ENCODE measurements at regions not wholly inside any gene's neighbourhood (a gene's known extent, or its start where the extent isn't known, plus 50 kb on each side); places are given as distances from the start of the nearest gene placed in this dataset.
A peak's percentile ranks its signal among the peaks of the same experiment; 100 is the strongest.

DNA sequence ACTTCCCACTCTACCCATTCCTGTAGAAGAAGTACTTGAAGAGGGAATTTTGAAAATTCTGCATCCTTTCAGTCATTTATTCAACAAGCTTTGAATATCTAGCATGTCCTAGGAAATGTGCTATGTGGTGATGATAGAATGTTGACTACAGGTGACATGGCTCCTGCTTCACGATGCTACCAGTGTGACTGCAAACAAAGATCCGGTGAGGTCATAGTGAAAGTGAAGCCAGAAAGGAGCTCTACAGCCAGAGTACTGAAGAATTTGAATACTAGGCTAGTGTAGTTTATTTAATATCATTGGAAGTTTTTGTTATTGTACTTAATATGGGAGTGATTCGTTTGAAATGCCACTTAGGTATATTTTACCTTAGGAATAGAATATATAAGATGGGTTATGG, 348.1 kb downstream of the TFEC start:
- peak; percentile 27 to 29 for DNase-seq
- 15 to 54% (median 27%) methylated on average over 3 of the region's 3 CpGs for WGBS, 3 donors

GRCh38 chr7:115680921-115681320, 349.6 kb downstream of the TFEC start:
- H3K4me1 ChIP-seq (ENCODE audit: control insufficient read depth in 3 of 3, insufficient read depth in 2 of 3, low read depth in 1 of 3, low read length in 2 of 3): peaks cover 0 to 4% (median 0%) of the 10 kb centered on the region in 3 donors
- WGBS, 3 donors: 92 to 97% (median 94%) methylated on average over 3 of the region's 3 CpGs
- no peak for FAIRE-seq

More for the DNA sequence above, 348.1 kb downstream of the TFEC start:
- H3K4me1 ChIP-seq (ENCODE audit: control insufficient read depth in 3 of 3, insufficient read depth in 2 of 3, low read depth in 1 of 3, low read length in 2 of 3): peaks cover 0 to 4% (median 0%) of the 10 kb centered on the region in 3 donors
- H3K4me3 ChIP-seq (ENCODE audit: low read depth in 1 of 3, low read length in 3 of 3): no peak overlapping the region
- no peaks in the 10 kb centered on the region for H3K9me3 ChIP-seq (ENCODE audit: control insufficient read depth in 2 of 2, insufficient read depth in 1 of 2, low read depth in 1 of 2, low read length in 1 of 2)
- FAIRE-seq: no peak
- no peak overlapping the region for H3K27ac ChIP-seq (ENCODE audit: low read depth in 1 of 3, low read length in 2 of 3)
- no peaks in the 10 kb centered on the region for H3K36me3 ChIP-seq (ENCODE audit: control insufficient read depth in 3 of 3, insufficient read depth in 2 of 3, low read depth in 1 of 3, low read length in 3 of 3)
- H3K27me3 ChIP-seq (ENCODE audit: control insufficient read depth in 3 of 3, insufficient read depth in 3 of 3, low read length in 3 of 3): no peaks in the 10 kb centered on the region

GRCh38 chr7:115679976-115680375, 350.6 kb downstream of the TFEC start:
- no peaks in the 10 kb centered on the region for H3K27me3 ChIP-seq (ENCODE audit: control insufficient read depth in 3 of 3, insufficient read depth in 3 of 3, low read length in 3 of 3)
- H3K9me3 ChIP-seq (ENCODE audit: control insufficient read depth in 2 of 2, insufficient read depth in 1 of 2, low read depth in 1 of 2, low read length in 1 of 2): no peaks in the 10 kb centered on the region
- H3K4me1 ChIP-seq (ENCODE audit: control insufficient read depth in 3 of 3, insufficient read depth in 2 of 3, low read depth in 1 of 3, low read length in 2 of 3): peaks cover 0 to 4% (median 0%) of the 10 kb centered on the region in 3 donors
- no peak overlapping the region for H3K27ac ChIP-seq (ENCODE audit: low read depth in 1 of 3, low read length in 2 of 3)
- DNase-seq (peak; percentile 32 to 57), FAIRE-seq (no peak)
- WGBS, 3 donors: 17 to 29% (median 26%) methylated on average over 2 of the region's 2 CpGs
- H3K36me3 ChIP-seq (ENCODE audit: control insufficient read depth in 3 of 3, insufficient read depth in 2 of 3, low read depth in 1 of 3, low read length in 3 of 3): no peaks in the 10 kb centered on the region
- no peak overlapping the region for H3K4me3 ChIP-seq (ENCODE audit: low read depth in 1 of 3, low read length in 3 of 3)

More at GRCh38 chr7:115680921-115681320, 349.6 kb downstream of the TFEC start:
- Histone ChIP-seq H3K27me3 (ENCODE audit: control insufficient read depth in 3 of 3, insufficient read depth in 3 of 3, low read length in 3 of 3) (no peaks in the 10 kb centered on the region), H3K27ac (ENCODE audit: low read depth in 1 of 3, low read length in 2 of 3) (no peak overlapping the region), H3K36me3 (ENCODE audit: control insufficient read depth in 3 of 3, insufficient read depth in 2 of 3, low read depth in 1 of 3, low read length in 3 of 3) (no peaks in the 10 kb centered on the region), H3K4me3 (ENCODE audit: low read depth in 1 of 3, low read length in 3 of 3) (no peak overlapping the region), H3K9me3 (ENCODE audit: control insufficient read depth in 2 of 2, insufficient read depth in 1 of 2, low read depth in 1 of 2, low read length in 1 of 2) (no peaks in the 10 kb centered on the region)
- DNase-seq: no peak

GRCh38 chr7:115679423-115679822, 351.1 kb downstream of the TFEC start:
- peaks cover 0 to 4% (median 0%) of the 10 kb centered on the region in 3 donors for H3K4me1 ChIP-seq (ENCODE audit: control insufficient read depth in 3 of 3, insufficient read depth in 2 of 3, low read depth in 1 of 3, low read length in 2 of 3)
- 82 to 89% (median 85%) methylated on average over 4 of the region's 4 CpGs for WGBS, 3 donors
- no peak for FAIRE-seq
- H3K27me3 ChIP-seq (ENCODE audit: control insufficient read depth in 3 of 3, insufficient read depth in 3 of 3, low read length in 3 of 3): no peaks in the 10 kb centered on the region
- no peak overlapping the region for H3K4me3 ChIP-seq (ENCODE audit: low read depth in 1 of 3, low read length in 3 of 3)
- no peaks in the 10 kb centered on the region for H3K36me3 ChIP-seq (ENCODE audit: control insufficient read depth in 3 of 3, insufficient read depth in 2 of 3, low read depth in 1 of 3, low read length in 3 of 3)
- no peaks in the 10 kb centered on the region for H3K9me3 ChIP-seq (ENCODE audit: control insufficient read depth in 2 of 2, insufficient read depth in 1 of 2, low read depth in 1 of 2, low read length in 1 of 2)
- no peak for DNase-seq
- no peak overlapping the region for H3K27ac ChIP-seq (ENCODE audit: low read depth in 1 of 3, low read length in 2 of 3)

DNA sequence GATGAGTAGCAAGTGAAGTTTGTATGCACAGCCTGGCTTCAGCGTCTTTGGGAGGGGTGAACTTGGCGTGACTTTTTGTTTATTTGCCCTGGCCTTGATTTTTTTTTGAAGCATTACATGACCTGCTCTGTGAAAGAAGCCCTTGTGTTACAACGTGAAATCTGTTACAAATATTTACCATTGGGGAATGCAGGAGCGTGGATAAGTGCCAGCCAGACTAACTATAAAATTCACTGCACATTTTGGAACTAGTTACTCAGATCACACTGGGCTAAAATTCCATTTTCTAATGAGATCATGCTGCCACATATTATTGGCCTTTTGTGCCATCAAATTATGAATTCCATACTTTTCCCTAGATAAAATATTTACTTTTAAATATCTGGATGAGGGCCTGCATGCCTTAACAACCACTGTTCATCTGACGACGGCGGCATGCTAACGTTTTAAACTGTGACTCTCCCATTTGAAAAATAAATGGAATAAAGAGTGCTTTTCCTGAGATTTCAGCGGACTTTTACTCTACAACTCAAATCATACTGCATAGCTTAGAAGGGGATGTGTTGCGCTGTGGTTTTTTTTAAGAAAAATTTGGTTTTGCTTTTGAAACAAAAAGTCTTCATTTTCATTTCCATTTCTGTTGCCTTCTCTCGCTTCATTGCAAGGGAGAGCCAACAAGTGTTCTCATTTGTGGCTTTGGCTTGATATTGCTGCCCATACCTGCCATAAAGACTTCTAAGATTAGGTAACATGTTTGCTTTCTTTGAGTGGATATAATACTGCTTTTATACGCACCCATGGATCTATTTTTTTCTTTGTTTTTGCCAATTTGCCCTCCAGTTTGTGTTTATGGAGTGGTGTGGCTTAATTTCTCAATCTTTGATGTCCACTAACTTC, 352.2 kb downstream of the TFEC start:
- no peaks in the 10 kb centered on the region for H3K9me3 ChIP-seq (ENCODE audit: control insufficient read depth in 2 of 2, insufficient read depth in 1 of 2, low read depth in 1 of 2, low read length in 1 of 2)
- H3K4me1 ChIP-seq (ENCODE audit: control insufficient read depth in 3 of 3, insufficient read depth in 2 of 3, low read depth in 1 of 3, low read length in 2 of 3): peaks cover 0 to 4% (median 0%) of the 10 kb centered on the region in 3 donors
- WGBS, 3 donors: 37 to 52% (median 44%) methylated on average over 12 of the region's 12 CpGs
- FAIRE-seq: no peak
- no peaks in the 10 kb centered on the region for H3K36me3 ChIP-seq (ENCODE audit: control insufficient read depth in 3 of 3, insufficient read depth in 2 of 3, low read depth in 1 of 3, low read length in 3 of 3)
- peak; percentile 13 to 23 for DNase-seq
- H3K27ac ChIP-seq (ENCODE audit: low read depth in 1 of 3, low read length in 2 of 3): no peak overlapping the region
- no peaks in the 10 kb centered on the region for H3K27me3 ChIP-seq (ENCODE audit: control insufficient read depth in 3 of 3, insufficient read depth in 3 of 3, low read length in 3 of 3)
- H3K4me3 ChIP-seq (ENCODE audit: low read depth in 1 of 3, low read length in 3 of 3): no peak overlapping the region

DNA sequence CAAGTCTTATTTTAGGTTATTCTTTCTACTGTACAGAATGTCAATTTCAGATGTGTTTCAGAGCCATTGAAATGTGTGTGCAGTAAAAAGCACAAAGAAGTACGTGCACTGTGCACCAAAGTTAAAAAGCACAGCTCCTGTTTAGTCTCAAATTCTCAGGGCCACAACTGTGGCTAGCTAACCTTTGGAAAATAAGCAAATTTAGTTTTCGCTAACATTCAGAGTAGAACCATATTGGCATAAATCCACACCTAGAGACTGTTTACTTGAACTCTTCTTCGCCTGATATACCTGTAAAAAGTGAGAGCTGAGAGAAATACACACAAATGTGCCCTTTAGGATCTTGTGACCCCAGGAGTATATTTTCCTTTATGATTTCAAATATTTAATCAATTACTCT, 353.9 kb downstream of the TFEC start:
- no peak for DNase-seq
- Histone ChIP-seq H3K4me3 (ENCODE audit: low read depth in 1 of 3, low read length in 3 of 3) (no peak overlapping the region), H3K27me3 (ENCODE audit: control insufficient read depth in 3 of 3, insufficient read depth in 3 of 3, low read length in 3 of 3) (no peaks in the 10 kb centered on the region), H3K4me1 (ENCODE audit: control insufficient read depth in 3 of 3, insufficient read depth in 2 of 3, low read depth in 1 of 3, low read length in 2 of 3) (peaks cover 0 to 2% (median 0%) of the 10 kb centered on the region in 3 donors), H3K36me3 (ENCODE audit: control insufficient read depth in 3 of 3, insufficient read depth in 2 of 3, low read depth in 1 of 3, low read length in 3 of 3) (no peaks in the 10 kb centered on the region), H3K9me3 (ENCODE audit: control insufficient read depth in 2 of 2, insufficient read depth in 1 of 2, low read depth in 1 of 2, low read length in 1 of 2) (no peaks in the 10 kb centered on the region), H3K27ac (ENCODE audit: low read depth in 1 of 3, low read length in 2 of 3) (no peak overlapping the region)
- no peak for FAIRE-seq
- 80 to 96% (median 92%) methylated on average over 3 of the region's 3 CpGs for WGBS, 3 donors

DNA sequence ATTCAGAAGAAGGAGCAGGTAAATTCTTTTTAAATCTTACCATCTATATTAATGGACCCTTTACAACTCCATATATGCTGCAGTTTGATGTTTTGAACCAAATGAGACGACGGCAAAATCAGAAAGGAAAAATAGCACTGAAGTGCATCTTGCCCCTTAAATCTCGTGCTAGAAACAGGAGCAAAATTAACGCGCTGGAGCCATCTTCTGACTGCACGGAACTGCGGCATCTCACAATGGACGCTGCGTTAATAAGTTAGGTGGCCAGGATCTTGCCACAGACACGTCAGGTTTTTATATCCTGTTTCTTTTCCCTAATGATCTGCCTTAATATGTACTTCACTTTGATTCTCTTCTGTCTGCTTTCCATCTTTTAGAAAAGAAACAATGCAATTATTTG, 354.5 kb downstream of the TFEC start:
- Histone ChIP-seq H3K9me3 (ENCODE audit: control insufficient read depth in 2 of 2, insufficient read depth in 1 of 2, low read depth in 1 of 2, low read length in 1 of 2) (no peaks in the 10 kb centered on the region), H3K4me3 (ENCODE audit: low read depth in 1 of 3, low read length in 3 of 3) (no peak overlapping the region), H3K36me3 (ENCODE audit: control insufficient read depth in 3 of 3, insufficient read depth in 2 of 3, low read depth in 1 of 3, low read length in 3 of 3) (no peaks in the 10 kb centered on the region), H3K4me1 (ENCODE audit: control insufficient read depth in 3 of 3, insufficient read depth in 2 of 3, low read depth in 1 of 3, low read length in 2 of 3) (peaks cover 0 to 2% (median 0%) of the 10 kb centered on the region in 3 donors), H3K27me3 (ENCODE audit: control insufficient read depth in 3 of 3, insufficient read depth in 3 of 3, low read length in 3 of 3) (no peaks in the 10 kb centered on the region), H3K27ac (ENCODE audit: low read depth in 1 of 3, low read length in 2 of 3) (no peak overlapping the region)
- 60 to 71% (median 68%) methylated on average over 10 of the region's 10 CpGs for WGBS, 3 donors
- no peak for FAIRE-seq
- peak in 1 of 2 donors; percentile 21 for DNase-seq

GRCh38 chr7:115674467-115675024, 356.0 kb downstream of the TFEC start:
- H3K27ac ChIP-seq (ENCODE audit: low read depth in 1 of 3, low read length in 2 of 3): no peak overlapping the region
- WGBS, 3 donors: 79 to 85% (median 84%) methylated on average over 3 of the region's 3 CpGs
- no peaks in the 10 kb centered on the region for H3K27me3 ChIP-seq (ENCODE audit: control insufficient read depth in 3 of 3, insufficient read depth in 3 of 3, low read length in 3 of 3)
- peaks cover 0 to 2% (median 0%) of the 10 kb centered on the region in 3 donors for H3K4me1 ChIP-seq (ENCODE audit: control insufficient read depth in 3 of 3, insufficient read depth in 2 of 3, low read depth in 1 of 3, low read length in 2 of 3)
- no peaks in the 10 kb centered on the region for H3K36me3 ChIP-seq (ENCODE audit: control insufficient read depth in 3 of 3, insufficient read depth in 2 of 3, low read depth in 1 of 3, low read length in 3 of 3)
- H3K4me3 ChIP-seq (ENCODE audit: low read depth in 1 of 3, low read length in 3 of 3): no peak overlapping the region
- H3K9me3 ChIP-seq (ENCODE audit: control insufficient read depth in 2 of 2, insufficient read depth in 1 of 2, low read depth in 1 of 2, low read length in 1 of 2): no peaks in the 10 kb centered on the region
- FAIRE-seq (no peak), DNase-seq (no peak)
